CD4-positive, alpha-beta T cell treated with Interferon gamma for 1 hour (primary cell): ENCODE measurements at regions not wholly inside any gene's neighbourhood (a gene's known extent, or its start where the extent isn't known, plus 50 kb on each side); places are given as distances from the start of the nearest gene placed in this dataset.
A peak's percentile ranks its signal among the peaks of the same experiment; 100 is the strongest.
"Not testable (repeated sequence)": the region's sequence is repeated elsewhere in the genome, so short reads cannot be mapped to it uniquely, and the experiment has no call there.

ENCODE experiments used
- DNase-seq: peaks from one replicate; pipeline ENCODE4 v3.0.0-alpha.2; 2020

- DNase-seq: no peak
Observed at GRCh38 chr20:53891306-53891894, 179.0 kb downstream of the BCAS1 start.

GRCh38 chr20:53890443-53891305 lies 179.7 kb downstream of the BCAS1 start:
- DNase-seq: no peak

GRCh38 chr20:53889411-53890148 lies 180.8 kb downstream of the BCAS1 start:
- no peak for DNase-seq

GRCh38 chr20:53888951-53889350 lies 181.4 kb downstream of the BCAS1 start:
- no peak for DNase-seq

- no peak for DNase-seq
Observed at GRCh38 chr20:53888510-53888909, 181.9 kb downstream of the BCAS1 start.

- no peak for DNase-seq
Observed at GRCh38 chr20:53887973-53888372, 182.4 kb downstream of the BCAS1 start.

- DNase-seq: no peak
Observed at GRCh38 chr20:53884859-53885541, 185.4 kb downstream of the BCAS1 start.

- no peak for DNase-seq
Observed at GRCh38 chr20:53883098-53883911, 187.1 kb downstream of the BCAS1 start.

- not testable (repeated sequence) for DNase-seq
Observed at GRCh38 chr20:53882438-53882986, 187.9 kb downstream of the BCAS1 start.

GRCh38 chr20:53881362-53881761 lies 189.0 kb downstream of the BCAS1 start:
- no peak for DNase-seq

- no peak for DNase-seq
Observed at GRCh38 chr20:53880108-53880641, 190.2 kb downstream of the BCAS1 start.

- DNase-seq: no peak
Observed at GRCh38 chr20:53879048-53879684, 191.2 kb downstream of the BCAS1 start.

GRCh38 chr20:53878262-53879047 lies 191.9 kb downstream of the BCAS1 start:
- DNase-seq: no peak

- no peak for DNase-seq
Observed at GRCh38 chr20:53876956-53877355, 193.4 kb downstream of the BCAS1 start.

GRCh38 chr20:53876470-53876869 lies 193.9 kb downstream of the BCAS1 start:
- no peak for DNase-seq

GRCh38 chr20:53875452-53875851 lies 194.9 kb downstream of the BCAS1 start:
- DNase-seq: peak; percentile 42

GRCh38 chr20:53874706-53875105 lies 195.7 kb downstream of the BCAS1 start:
- no peak for DNase-seq

- no peak for DNase-seq
Observed at GRCh38 chr20:53874104-53874503, 196.3 kb downstream of the BCAS1 start.

GRCh38 chr20:53873230-53873604 lies 197.2 kb downstream of the BCAS1 start:
- DNase-seq: no peak

- peak; percentile 55 for DNase-seq
Observed at GRCh38 chr20:53872561-53873229, 197.7 kb downstream of the BCAS1 start.
